Endometrium (tissue), 2 donors: ENCODE measurements at regions not wholly inside any gene's neighbourhood (a gene's known extent, or its start where the extent isn't known, plus 50 kb on each side); places are given as distances from the start of the nearest gene placed in this dataset.
"Not testable (repeated sequence)": the region's sequence is repeated elsewhere in the genome, so short reads cannot be mapped to it uniquely, and the experiment has no call there.

Source experiments
- FAIRE-seq: peaks from 2 replicates; lab custom pipeline; 2012; peaks lifted over from hg19 to GRCh38; lab: Jason Lieb, UNC
- donor health status: control.
- donor health status: control.

- FAIRE-seq, result no peak
These were observed 112.1 kb downstream of the CENPF start for GRCh38 chr1:214715126-214715525.

GRCh38 chr1:214717351-214717750, 114.4 kb downstream of the CENPF start:
- no peak for FAIRE-seq

- FAIRE-seq, result no peak
These were observed 115.7 kb downstream of the CENPF start for GRCh38 chr1:214718724-214719123.

GRCh38 chr1:214719207-214719606, 116.2 kb downstream of the CENPF start:
- FAIRE-seq, result no peak

DNA sequence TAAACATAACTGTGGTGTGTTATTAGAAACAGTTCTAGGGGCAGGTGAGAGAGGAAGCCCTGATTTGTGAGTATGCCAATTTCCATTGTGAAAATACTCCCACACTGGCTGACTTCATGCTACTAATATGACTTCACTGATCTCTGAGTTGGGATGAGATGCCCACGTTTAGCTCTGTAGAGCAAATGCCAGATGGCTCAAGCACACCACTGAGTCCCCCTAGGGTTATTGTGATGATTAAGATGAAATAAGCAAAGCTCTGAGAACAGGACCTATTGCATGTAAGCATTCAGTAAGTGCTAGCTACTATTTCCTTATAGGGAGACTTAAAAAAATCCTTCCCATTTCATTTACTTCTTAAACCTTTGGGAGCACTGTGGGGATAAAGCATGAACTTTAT, 117.6 kb downstream of the CENPF start:
- no peak for FAIRE-seq

- FAIRE-seq, result no peak
These were observed 124.3 kb downstream of the CENPF start for GRCh38 chr1:214727274-214727673.

DNA sequence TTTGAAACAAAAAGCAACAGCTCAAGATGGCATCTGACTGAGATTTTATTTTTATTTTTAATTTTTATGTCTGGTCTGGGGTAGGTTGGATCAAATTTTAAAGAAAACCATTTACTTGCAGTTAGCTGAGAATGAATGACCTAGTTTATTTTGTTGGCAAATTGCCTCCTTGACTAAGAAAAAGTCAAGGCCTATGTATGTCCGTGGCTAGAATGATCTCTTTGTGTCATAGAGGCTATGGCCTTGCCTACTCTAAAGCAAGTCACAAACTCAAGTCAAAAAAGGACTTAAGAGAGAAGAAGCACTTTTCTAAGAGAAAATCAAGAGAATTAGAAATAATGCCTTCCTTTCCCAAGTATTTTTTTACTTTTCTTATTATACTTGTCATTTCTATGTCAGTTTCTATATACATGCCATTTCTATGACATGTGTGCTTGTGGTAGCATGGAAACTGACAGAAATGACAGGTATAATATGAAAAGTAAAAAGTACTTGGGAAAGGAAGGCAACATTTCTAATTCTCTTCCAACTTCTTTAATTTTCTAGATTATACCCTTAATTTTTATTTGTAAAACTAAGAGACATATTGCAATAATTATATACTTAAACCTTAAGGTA, 136.7 kb downstream of the CENPF start:
- FAIRE-seq, result no peak

DNA sequence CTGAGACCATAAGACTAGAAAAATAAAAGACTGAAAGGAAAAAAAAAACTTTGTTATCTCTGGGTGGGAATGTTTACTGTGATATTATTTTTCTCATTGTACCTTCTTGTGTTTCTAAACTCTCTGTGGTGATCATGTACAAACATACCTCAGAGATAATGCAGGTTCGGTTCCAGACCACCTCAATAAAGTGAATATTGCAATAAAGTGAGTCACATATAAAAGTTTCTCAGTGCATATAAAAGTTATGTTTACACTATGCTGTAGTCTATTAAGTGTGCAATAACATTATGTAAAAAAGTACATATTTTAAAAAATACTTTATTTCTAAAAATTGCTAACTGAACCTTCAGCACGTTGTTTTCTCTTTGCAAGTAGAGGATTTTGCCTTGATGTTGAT, 137.5 kb downstream of the CENPF start:
- no peak for FAIRE-seq

GRCh38 chr1:214747050-214747635, 144.1 kb downstream of the CENPF start:
- FAIRE-seq, result no peak

GRCh38 chr1:214753236-214753852, 150.3 kb downstream of the CENPF start:
- no peak for FAIRE-seq

DNA sequence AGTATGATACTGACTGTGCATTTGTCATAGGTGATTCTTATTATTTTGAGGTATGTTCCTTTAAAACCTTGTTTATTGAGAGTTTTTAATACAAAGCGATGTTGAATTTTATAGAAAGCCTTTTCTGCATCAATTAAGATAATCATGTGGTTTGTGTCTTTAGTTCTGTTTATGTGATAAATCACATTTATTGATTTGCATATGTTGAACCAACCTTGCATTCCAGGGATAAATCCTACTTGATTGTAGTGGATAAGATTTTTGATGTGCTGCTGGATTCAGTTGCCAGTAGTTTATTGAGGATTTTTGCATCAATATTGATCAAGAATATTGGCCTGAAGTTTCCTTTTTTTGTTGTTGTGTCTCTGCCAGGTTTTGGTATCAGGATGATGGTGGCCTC, 158.0 kb downstream of the CENPF start:
- FAIRE-seq, result no peak

DNA sequence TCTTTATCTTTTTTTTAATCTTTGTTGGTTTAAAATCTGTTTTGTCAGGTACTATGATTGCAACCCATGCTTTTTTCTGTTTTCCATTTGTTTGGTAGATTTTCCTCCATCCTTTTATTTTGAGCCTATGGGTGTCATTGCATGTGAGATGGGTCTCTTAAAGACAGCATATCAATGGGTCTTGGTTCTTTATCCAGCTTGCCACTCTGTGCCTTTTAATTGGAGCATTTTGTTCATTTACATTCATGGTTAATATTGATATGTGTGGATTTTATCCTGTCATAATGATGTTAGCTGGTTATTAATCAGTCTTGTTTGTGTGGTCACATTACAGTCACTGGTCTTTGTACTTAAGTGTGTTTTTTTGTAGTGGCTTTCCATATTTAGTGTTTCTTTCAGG, 159.9 kb downstream of the CENPF start:
- no peak for FAIRE-seq

- FAIRE-seq, result no peak
These were observed 161.5 kb downstream of the CENPF start for GRCh38 chr1:214764502-214764901.

DNA sequence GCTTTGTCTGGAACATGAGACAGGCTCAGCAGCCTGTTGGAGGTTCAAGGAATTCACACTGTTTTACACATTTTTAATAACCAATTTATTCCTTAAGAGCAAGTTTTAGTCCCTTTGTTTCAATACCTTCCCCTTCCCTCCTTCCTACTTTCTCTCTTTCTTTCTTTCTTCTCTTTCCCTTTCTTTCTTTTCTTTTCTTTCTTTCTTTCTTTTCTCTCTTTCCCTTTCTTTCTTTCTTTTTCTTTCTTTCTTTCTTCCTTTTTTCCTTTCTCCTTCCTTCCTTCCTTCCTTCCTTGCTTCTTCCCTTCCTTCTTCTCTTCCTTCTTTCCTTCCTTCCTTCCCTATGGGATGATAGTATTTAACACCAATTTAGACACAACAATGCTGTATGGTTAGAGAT, 164.2 kb downstream of the CENPF start:
- FAIRE-seq, result no peak

GRCh38 chr1:214769666-214770065, 166.7 kb downstream of the CENPF start:
- FAIRE-seq, result not testable (repeated sequence)

DNA sequence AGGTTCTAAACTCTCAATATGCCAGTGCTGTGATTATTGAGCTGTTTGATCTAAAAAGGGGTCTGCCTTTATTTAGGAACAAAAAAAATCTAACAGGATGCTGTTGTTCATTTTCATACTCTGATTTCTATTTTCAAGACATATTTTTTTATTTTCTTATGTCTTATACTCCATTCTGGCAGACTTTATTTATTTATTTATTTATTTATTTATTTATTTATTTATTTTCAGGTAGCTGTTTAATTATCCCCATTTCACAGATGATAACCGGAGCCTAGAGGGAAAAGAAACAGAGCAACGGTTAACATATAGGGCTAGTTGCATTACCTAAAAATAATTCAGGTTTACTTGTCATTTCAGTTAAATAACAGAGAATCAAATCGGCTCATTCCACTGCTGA, 174.4 kb downstream of the CENPF start:
- no peak for FAIRE-seq

DNA sequence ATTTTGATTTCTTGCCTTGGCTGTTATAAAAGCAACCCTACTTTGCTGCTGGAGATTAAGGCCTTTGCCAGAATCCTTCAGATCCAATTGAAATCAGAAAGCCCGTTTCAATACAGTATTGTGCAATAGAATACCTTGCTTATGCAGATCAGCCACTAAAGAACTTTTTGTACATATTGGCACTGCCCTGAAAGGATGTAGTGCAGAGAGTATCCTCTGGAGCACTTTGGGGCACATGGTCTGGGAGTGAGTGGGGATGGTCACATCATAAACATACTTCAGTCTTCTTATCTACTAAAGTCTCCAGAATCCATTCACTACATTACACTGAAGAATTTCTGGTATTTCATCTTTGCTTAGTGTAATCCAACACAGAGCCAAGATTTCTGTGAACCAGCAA, 189.0 kb downstream of the CENPF start:
- no peak for FAIRE-seq

DNA sequence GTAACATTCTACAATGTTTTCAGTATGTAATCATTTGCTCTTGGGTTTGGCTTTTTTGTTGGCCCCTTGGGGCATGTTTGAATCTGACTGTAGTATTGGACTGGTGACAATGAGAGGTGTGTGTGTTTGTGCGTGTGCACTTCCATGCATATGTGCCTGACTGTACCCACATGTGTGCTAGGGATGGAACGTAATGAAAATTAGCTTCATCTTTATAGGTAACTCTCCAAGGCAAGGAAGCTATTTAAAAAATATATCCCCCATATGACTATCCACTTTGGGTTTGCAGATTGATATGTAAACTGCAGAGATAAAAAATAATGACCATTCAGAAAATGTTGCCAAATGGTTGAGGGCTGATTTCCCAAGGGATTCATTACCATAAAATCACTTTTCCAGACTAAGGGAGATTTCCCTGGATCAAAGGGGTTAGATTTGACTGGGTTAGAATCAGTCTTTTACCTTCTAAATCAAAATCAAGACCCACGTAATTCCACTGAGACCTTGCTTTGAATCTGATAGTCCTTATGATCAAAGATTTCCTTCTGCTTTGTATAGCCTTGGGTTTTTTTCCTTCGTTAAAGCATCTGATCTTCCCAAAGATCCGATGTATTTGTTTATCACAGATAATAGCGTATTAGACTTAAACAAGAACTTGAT, 189.7 kb downstream of the CENPF start:
- FAIRE-seq, result no peak

- no peak for FAIRE-seq
These were observed 190.7 kb downstream of the CENPF start for GRCh38 chr1:214793708-214794107.

- no peak for FAIRE-seq
These were observed 198.2 kb downstream of the CENPF start for GRCh38 chr1:214801191-214801590.

- FAIRE-seq, result no peak
These were observed 206.0 kb downstream of the CENPF start for GRCh38 chr1:214808845-214809460.

DNA sequence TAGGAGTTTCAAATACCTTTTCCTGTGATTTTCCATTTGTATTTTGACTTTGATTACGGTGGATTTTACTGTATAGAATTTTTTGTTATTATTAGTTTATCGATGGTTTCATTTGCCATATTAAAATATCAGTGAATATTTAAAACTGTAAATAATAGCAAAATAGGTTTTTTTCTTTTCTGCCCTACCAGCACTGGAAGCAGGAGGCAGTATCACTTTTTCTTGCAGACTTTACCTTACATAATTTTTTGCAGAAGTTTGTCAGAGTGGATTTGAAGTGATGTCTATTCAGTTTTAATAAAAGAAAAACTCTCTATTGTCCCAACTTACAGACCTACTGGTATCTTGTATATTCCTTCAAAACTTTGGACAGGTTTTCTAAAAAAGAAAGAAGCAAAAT, 213.6 kb downstream of the CENPF start:
- no peak for FAIRE-seq
